Fibroblast of lung (primary cell): ENCODE measurements at regions not wholly inside any gene's neighbourhood (a gene's known extent, or its start where the extent isn't known, plus 50 kb on each side); places are given as distances from the start of the nearest gene placed in this dataset.

Experiments used
- DNase-seq, 2 donors: peaks; one replicate each; pipeline versions ENCODE4 v3.0.0 to v3.0.0-alpha.2; 2010; ENCODE audit warnings: low read depth in 2 of 2
- H2AFZ ChIP-seq: 2 replicates; pipeline ENCODE4 v1.5.1; 2012; ENCODE audit warnings: low read length, control low read depth, inconsistent platforms
- H3K27ac ChIP-seq: 2 replicates; pipeline ENCODE4 v1.5.1; 2011; ENCODE audit warnings: low read length, control low read depth; ENCODE audit not compliant: insufficient read depth
- H3K27me3 ChIP-seq: 2 replicates; pipeline ENCODE4 v1.5.1; 2011; ENCODE audit warnings: mild to moderate bottlenecking, low read length; ENCODE audit not compliant: control insufficient read depth, insufficient read depth
- H3K36me3 ChIP-seq: 2 replicates; pipeline ENCODE4 v1.5.1; 2011; ENCODE audit warnings: low read length; ENCODE audit not compliant: control insufficient read depth, insufficient read depth
- H3K4me1 ChIP-seq: 2 replicates; pipeline ENCODE4 v1.5.1; 2011; ENCODE audit warnings: low read length; ENCODE audit not compliant: control insufficient read depth, insufficient read depth; ENCODE audit errors: extremely low read depth
- H3K4me2 ChIP-seq: 2 replicates; pipeline ENCODE4 v1.5.1; 2011; ENCODE audit warnings: low read length, control low read depth; ENCODE audit not compliant: insufficient read depth; ENCODE audit errors: extremely low read depth
- H3K4me3 ChIP-seq, 4 experiments: fragments of 200-600 bp in 1 of 4; sonication (generic) in 1 of 4; replicated peaks in 1 of 4; 2 replicates each; pipeline ENCODE4 v1.5.1; 2011 to 2016; ENCODE audit warnings: low read length in 4 of 4, low read depth in 3 of 4, mild to moderate bottlenecking in 3 of 4, control low read depth in 2 of 4, inconsistent platforms in 1 of 4, mixed read lengths in 1 of 4; ENCODE audit not compliant: insufficient read depth in 1 of 4; ENCODE audit errors: control extremely low read depth in 1 of 4
- H3K79me2 ChIP-seq: 2 replicates; pipeline ENCODE4 v1.5.1; 2012; ENCODE audit warnings: mild to moderate bottlenecking, low read length, inconsistent platforms; ENCODE audit not compliant: control insufficient read depth, insufficient read depth
- H3K9ac ChIP-seq: 2 replicates; pipeline ENCODE4 v1.5.1; 2011; ENCODE audit warnings: mild to moderate bottlenecking, low read length, control low read depth; ENCODE audit not compliant: insufficient read depth
- H3K9me3 ChIP-seq: 2 replicates; pipeline ENCODE4 v1.5.1; 2012; ENCODE audit warnings: low read depth, low read length; ENCODE audit not compliant: control insufficient read depth, insufficient read depth
- H4K20me1 ChIP-seq: 2 replicates; pipeline ENCODE4 v1.5.1; 2011; ENCODE audit warnings: low read length; ENCODE audit not compliant: control insufficient read depth, insufficient read depth; ENCODE audit errors: extremely low read depth
- CTCF ChIP-seq, 2 donors: IDR thresholded peaks in 1 of 2; conservative IDR thresholded peaks in 1 of 2; 1 replicate in 1 of 2; 2 replicates in 1 of 2; pipeline ENCODE4 v1.5.1; 2011 to 2012; ENCODE audit warnings: low read length in 2 of 2, control low read depth in 1 of 2, inconsistent platforms in 1 of 2, low read depth in 1 of 2, mild to moderate bottlenecking in 1 of 2
- EZH2 ChIP-seq: IDR thresholded peaks from 2 replicates; pipeline ENCODE4 v1.5.1; 2012; ENCODE audit warnings: low read length, control low read depth, mild to moderate bottlenecking; ENCODE audit errors: missing control alignments

GRCh38 chr20:11698124-11698523, 219.6 kb upstream of the BTBD3 start:
- no peaks in the 10 kb centered on the region for H3K79me2 ChIP-seq
- H3K4me1 ChIP-seq, result no peaks in the 10 kb centered on the region
- no peaks in the 10 kb centered on the region for H3K9me3 ChIP-seq
- no peak overlapping the region for H3K4me3 ChIP-seq
- no peaks in the 10 kb centered on the region for H3K36me3 ChIP-seq
- no peak overlapping the region for H3K9ac ChIP-seq
- H3K27me3 ChIP-seq, result no peaks in the 10 kb centered on the region
- TF ChIP-seq CTCF (conservative IDR thresholded peaks at IDR 0.05 in 1 of 2, IDR thresholded peaks at IDR 0.05 in 1 of 2; ENCODE audit: low read depth in 1 of 2, low read length in 2 of 2), result no peak
- TF ChIP-seq EZH2, result no peak
- H2AFZ ChIP-seq, result no peak overlapping the region
- H3K4me2 ChIP-seq, result no peak overlapping the region
- no peaks in the 10 kb centered on the region for H4K20me1 ChIP-seq
- DNase-seq, result no peak
- H3K27ac ChIP-seq, result no peak overlapping the region

GRCh38 chr20:11700831-11701230, 216.9 kb upstream of the BTBD3 start:
- Histone ChIP-seq H3K79me2 (no peaks in the 10 kb centered on the region), H3K4me1 (no peaks in the 10 kb centered on the region), H3K4me2 (no peak overlapping the region), H2AFZ (no peak overlapping the region), H3K27ac (no peak overlapping the region), H3K27me3 (no peaks in the 10 kb centered on the region), H4K20me1 (no peaks in the 10 kb centered on the region), H3K4me3 (no peak overlapping the region), H3K9me3 (no peaks in the 10 kb centered on the region), H3K36me3 (no peaks in the 10 kb centered on the region), H3K9ac (no peak overlapping the region)
- DNase-seq, result no peak
- no peak for TF ChIP-seq EZH2

- Histone ChIP-seq H3K4me2 (no peak overlapping the region), H3K4me3 (no peak overlapping the region), H3K4me1 (no peaks in the 10 kb centered on the region), H3K27me3 (no peaks in the 10 kb centered on the region), H2AFZ (no peak overlapping the region), H3K9ac (no peak overlapping the region), H3K36me3 (no peaks in the 10 kb centered on the region), H3K27ac (no peak overlapping the region), H4K20me1 (no peaks in the 10 kb centered on the region), H3K79me2 (no peaks in the 10 kb centered on the region), H3K9me3 (no peaks in the 10 kb centered on the region)
- no peak for DNase-seq
- TF ChIP-seq EZH2, result no peak
- no peak for TF ChIP-seq CTCF (conservative IDR thresholded peaks at IDR 0.05 in 1 of 2, IDR thresholded peaks at IDR 0.05 in 1 of 2; ENCODE audit: low read depth in 1 of 2, low read length in 2 of 2)
These were observed 214.8 kb upstream of the BTBD3 start for GRCh38 chr20:11702721-11703518.
